ENCODE measurements at regions not wholly inside any gene's neighbourhood (a gene's known extent, or its start where the extent isn't known, plus 50 kb on each side); places are given as distances from the start of the nearest gene placed in this dataset.

- no peaks in the 10 kb centered on the region for H3K9me3 ChIP-seq (ENCODE audit: low read depth, low read length)
- no peak overlapping the region for H3K9ac ChIP-seq (ENCODE audit: insufficient read length)
- no peak overlapping the region for H3K27ac ChIP-seq
- TF ChIP-seq EZH2 (IDR thresholded peaks at IDR 0.05) = no peak
- no peak for TF ChIP-seq FOXP2 (optimal IDR thresholded peaks at IDR 0.05; ENCODE audit: control extremely low read depth, extremely low read length, insufficient read depth)
- no peak for TF ChIP-seq POLR2AphosphoS5 (IDR thresholded peaks at IDR 0.05; ENCODE audit: borderline replicate concordance, low read depth, low read length)
- no peak for DNase-seq (ENCODE audit: low read depth, low spot score)
- H3K4me3 ChIP-seq = no peak overlapping the region
- no peaks in the 10 kb centered on the region for H3K36me3 ChIP-seq (ENCODE audit: insufficient read depth, low read length)
Observed at GRCh38 chr2:234147335-234147861, 96.9 kb downstream of the SPP2 start.

GRCh38 chr2:234146087-234146826, 95.8 kb downstream of the SPP2 start:
- TF ChIP-seq EZH2 (IDR thresholded peaks at IDR 0.05) (no peak), POLR2AphosphoS5 (IDR thresholded peaks at IDR 0.05; ENCODE audit: borderline replicate concordance, low read depth, low read length) (peak; percentile 18; the same call in 1 of the 2 replicates), FOXP2 (optimal IDR thresholded peaks at IDR 0.05; ENCODE audit: control extremely low read depth, extremely low read length, insufficient read depth) (no peak)
- H3K9me3 ChIP-seq (ENCODE audit: low read depth, low read length) = no peaks in the 10 kb centered on the region
- no peak for DNase-seq (ENCODE audit: low read depth, low spot score)
- 0 out of 2 replicates have a peak overlapping the region, but pooled peaks have one; percentile 14 for H3K4me3 ChIP-seq
- no peak overlapping the region for H3K9ac ChIP-seq (ENCODE audit: insufficient read length)
- no peaks in the 10 kb centered on the region for H3K36me3 ChIP-seq (ENCODE audit: insufficient read depth, low read length)
- no peak overlapping the region for H3K27ac ChIP-seq

- TF ChIP-seq POLR2AphosphoS5 (IDR thresholded peaks at IDR 0.05; ENCODE audit: borderline replicate concordance, low read depth, low read length) = no peak
- Histone ChIP-seq H3K4me3 (no peak overlapping the region), H3K9ac (ENCODE audit: insufficient read length) (no peak overlapping the region), H3K9me3 (ENCODE audit: low read depth, low read length) (no peaks in the 10 kb centered on the region), H3K27ac (no peak overlapping the region), H3K36me3 (ENCODE audit: insufficient read depth, low read length) (no peaks in the 10 kb centered on the region)
- DNase-seq (ENCODE audit: low read depth, low spot score) = no peak
Observed at GRCh38 chr2:234145511-234145910, 95.0 kb downstream of the SPP2 start.

GRCh38 chr2:234145057-234145456, 94.6 kb downstream of the SPP2 start:
- DNase-seq (ENCODE audit: low read depth, low spot score) = no peak
- Histone ChIP-seq H3K9ac (ENCODE audit: insufficient read length) (no peak overlapping the region), H3K27ac (no peak overlapping the region), H3K36me3 (ENCODE audit: insufficient read depth, low read length) (no peaks in the 10 kb centered on the region), H3K4me3 (no peak overlapping the region), H3K9me3 (ENCODE audit: low read depth, low read length) (no peaks in the 10 kb centered on the region)
- TF ChIP-seq FOXP2 (optimal IDR thresholded peaks at IDR 0.05; ENCODE audit: control extremely low read depth, extremely low read length, insufficient read depth) (no peak), POLR2AphosphoS5 (IDR thresholded peaks at IDR 0.05; ENCODE audit: borderline replicate concordance, low read depth, low read length) (no peak), EZH2 (IDR thresholded peaks at IDR 0.05) (no peak)

- Histone ChIP-seq H3K4me3 (no peak overlapping the region), H3K9ac (ENCODE audit: insufficient read length) (no peak overlapping the region), H3K9me3 (ENCODE audit: low read depth, low read length) (no peaks in the 10 kb centered on the region), H3K36me3 (ENCODE audit: insufficient read depth, low read length) (no peaks in the 10 kb centered on the region), H3K27ac (no peak overlapping the region)
- TF ChIP-seq FOXP2 (optimal IDR thresholded peaks at IDR 0.05; ENCODE audit: control extremely low read depth, extremely low read length, insufficient read depth) = no peak
- TF ChIP-seq POLR2AphosphoS5 (IDR thresholded peaks at IDR 0.05; ENCODE audit: borderline replicate concordance, low read depth, low read length) = no peak
- TF ChIP-seq EZH2 (IDR thresholded peaks at IDR 0.05) = no peak
- no peak for DNase-seq (ENCODE audit: low read depth, low spot score)
Observed at GRCh38 chr2:234143896-234144295, 93.4 kb downstream of the SPP2 start.

- no peak for DNase-seq (ENCODE audit: low read depth, low spot score)
- TF ChIP-seq EZH2 (IDR thresholded peaks at IDR 0.05) = no peak
- H3K4me3 ChIP-seq = no peak overlapping the region
- H3K27ac ChIP-seq = no peak overlapping the region
- no peak overlapping the region for H3K9ac ChIP-seq (ENCODE audit: insufficient read length)
- no peaks in the 10 kb centered on the region for H3K9me3 ChIP-seq (ENCODE audit: low read depth, low read length)
- no peaks in the 10 kb centered on the region for H3K36me3 ChIP-seq (ENCODE audit: insufficient read depth, low read length)
Observed at GRCh38 chr2:234142530-234142929, 92.0 kb downstream of the SPP2 start.

GRCh38 chr2:234139755-234140154, 89.3 kb downstream of the SPP2 start:
- TF ChIP-seq FOXP2 (optimal IDR thresholded peaks at IDR 0.05; ENCODE audit: control extremely low read depth, extremely low read length, insufficient read depth) (no peak), POLR2AphosphoS5 (IDR thresholded peaks at IDR 0.05; ENCODE audit: borderline replicate concordance, low read depth, low read length) (no peak), EZH2 (IDR thresholded peaks at IDR 0.05) (no peak)
- DNase-seq (ENCODE audit: low read depth, low spot score) = no peak
- no peak overlapping the region for H3K4me3 ChIP-seq
- no peak overlapping the region for H3K9ac ChIP-seq (ENCODE audit: insufficient read length)
- H3K27ac ChIP-seq = no peak overlapping the region
- H3K9me3 ChIP-seq (ENCODE audit: low read depth, low read length) = no peaks in the 10 kb centered on the region
- no peaks in the 10 kb centered on the region for H3K36me3 ChIP-seq (ENCODE audit: insufficient read depth, low read length)

GRCh38 chr2:234138836-234139235, 88.3 kb downstream of the SPP2 start:
- Histone ChIP-seq H3K36me3 (ENCODE audit: insufficient read depth, low read length) (no peaks in the 10 kb centered on the region), H3K9ac (ENCODE audit: insufficient read length) (no peak overlapping the region), H3K27ac (no peak overlapping the region), H3K9me3 (ENCODE audit: low read depth, low read length) (no peaks in the 10 kb centered on the region), H3K4me3 (no peak overlapping the region)
- DNase-seq (ENCODE audit: low read depth, low spot score) = no peak
- no peak for TF ChIP-seq EZH2 (IDR thresholded peaks at IDR 0.05)
- no peak for TF ChIP-seq POLR2AphosphoS5 (IDR thresholded peaks at IDR 0.05; ENCODE audit: borderline replicate concordance, low read depth, low read length)
- TF ChIP-seq FOXP2 (optimal IDR thresholded peaks at IDR 0.05; ENCODE audit: control extremely low read depth, extremely low read length, insufficient read depth) = no peak
